ENCODE measurements at regions not wholly inside any gene's neighbourhood (a gene's known extent, or its start where the extent isn't known, plus 50 kb on each side); places are given as distances from the start of the nearest gene placed in this dataset.
A peak's percentile ranks its signal among the peaks of the same experiment; 100 is the strongest.

DNA sequence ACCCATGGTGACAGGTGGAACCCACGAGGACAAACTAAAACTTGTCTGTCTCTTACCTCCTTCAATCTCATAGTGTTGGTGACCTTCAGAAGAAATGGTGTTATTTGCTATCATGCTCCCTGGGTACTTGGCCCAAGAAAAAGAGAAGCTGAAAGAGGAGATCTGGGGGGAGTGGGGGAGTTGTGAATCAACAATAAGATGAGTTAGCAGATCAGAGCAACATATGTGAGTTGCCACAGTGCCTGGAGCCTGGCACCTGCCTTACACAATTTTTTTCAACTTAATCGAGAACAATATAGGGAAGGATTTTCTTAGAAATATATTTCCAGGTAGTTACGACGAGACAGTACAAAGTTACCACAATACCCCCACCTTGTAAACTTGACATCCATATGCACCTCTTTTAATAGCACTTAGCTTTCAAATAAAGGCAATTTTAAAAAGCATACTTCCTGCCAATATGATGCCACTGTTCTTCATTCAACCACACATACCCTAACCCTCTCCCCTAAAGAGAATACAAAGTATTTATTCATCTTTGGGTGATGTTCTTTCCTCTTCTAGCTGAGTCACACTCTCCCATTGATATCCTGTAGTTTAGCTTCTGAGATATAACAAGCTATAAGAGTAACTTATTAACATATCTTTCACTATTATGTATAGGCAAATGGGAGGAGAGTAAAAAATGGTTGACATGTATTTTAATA is 424.1 kb upstream of the OR4E1 start:
- DNase-seq (ENCODE audit: low spot score) = no peak

- no peak for DNase-seq (ENCODE audit: low spot score)
Measured at GRCh38 chr14:22097072-22097471, 423.5 kb upstream of the OR4E1 start.

GRCh38 chr14:22096514-22096895 is 422.9 kb upstream of the OR4E1 start:
- DNase-seq (ENCODE audit: low spot score) = no peak

DNA sequence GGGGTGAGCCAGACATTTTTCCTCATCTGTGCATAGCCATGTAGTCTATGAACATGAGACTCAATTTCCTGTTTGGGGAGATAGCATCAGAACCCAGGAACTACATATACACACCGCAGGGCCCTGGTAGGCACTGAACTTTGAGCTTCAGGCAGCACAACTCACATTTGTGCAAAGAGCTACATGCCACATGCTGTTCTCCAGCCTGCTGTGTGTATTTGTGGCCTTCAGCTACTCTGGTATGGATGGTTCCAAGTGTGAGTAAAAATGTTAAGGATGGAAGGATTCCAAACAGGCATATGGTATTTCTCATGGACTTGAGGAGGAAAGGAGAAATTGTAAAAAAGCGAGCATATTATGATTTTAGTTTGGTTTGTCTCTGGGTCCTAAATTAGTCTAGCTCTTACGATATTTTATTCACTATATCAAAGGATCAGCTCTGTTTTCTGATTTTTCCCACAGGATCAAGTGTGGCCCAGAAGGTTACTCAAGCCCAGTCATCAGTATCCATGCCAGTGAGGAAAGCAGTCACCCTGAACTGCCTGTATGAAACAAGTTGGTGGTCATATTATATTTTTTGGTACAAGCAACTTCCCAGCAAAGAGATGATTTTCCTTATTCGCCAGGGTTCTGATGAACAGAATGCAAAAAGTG is 422.4 kb upstream of the OR4E1 start:
- DNase-seq (ENCODE audit: low spot score) = no peak

- no peak for DNase-seq (ENCODE audit: low spot score)
Measured at GRCh38 chr14:22089940-22090339, 416.3 kb upstream of the OR4E1 start.

GRCh38 chr14:22088614-22089342 is 415.2 kb upstream of the OR4E1 start:
- DNase-seq (ENCODE audit: low spot score) = no peak

GRCh38 chr14:22086131-22086530 is 412.5 kb upstream of the OR4E1 start:
- DNase-seq (ENCODE audit: low spot score) = no peak

GRCh38 chr14:22084393-22085281 is 411.0 kb upstream of the OR4E1 start:
- DNase-seq (ENCODE audit: low spot score) = peak; percentile 3

DNA sequence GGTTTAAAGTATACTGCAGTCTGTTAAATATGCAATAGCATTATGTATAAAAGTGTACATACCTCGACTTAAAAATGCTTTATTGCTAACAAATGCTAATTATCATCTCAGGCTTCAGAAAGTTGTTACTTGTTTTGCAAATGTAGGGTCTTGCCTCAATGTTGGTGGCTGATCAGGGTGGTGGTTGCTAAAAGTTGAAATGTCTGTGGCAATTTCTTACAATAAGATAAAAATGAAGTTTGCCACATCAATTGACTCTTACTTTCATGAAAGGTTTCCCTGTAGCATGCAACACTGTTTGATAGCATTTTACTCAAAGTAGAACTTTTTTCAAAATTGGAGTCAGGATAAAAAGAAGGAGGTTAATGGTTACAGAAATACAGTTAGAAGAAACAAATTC is 407.7 kb upstream of the OR4E1 start:
- no peak for DNase-seq (ENCODE audit: low spot score)

DNA sequence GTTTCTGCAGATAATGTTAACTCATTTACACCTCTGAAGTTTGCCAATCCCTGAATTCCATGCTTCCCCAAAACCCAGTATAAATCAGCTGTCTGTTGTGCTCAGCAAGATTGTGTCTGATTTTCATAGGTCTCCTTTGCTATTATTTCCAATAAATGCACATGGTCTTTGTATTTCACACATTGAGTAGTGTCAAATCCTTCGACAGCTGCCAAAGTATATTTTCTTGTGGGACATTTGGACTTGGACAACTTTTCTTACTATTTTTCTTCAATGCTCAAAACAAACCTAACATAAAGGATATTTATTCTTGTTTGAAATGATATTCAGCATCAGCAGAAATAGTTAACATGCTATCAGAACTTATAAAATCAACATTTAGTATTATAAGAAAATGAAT is 406.1 kb upstream of the OR4E1 start:
- no peak for DNase-seq (ENCODE audit: low spot score)

DNA sequence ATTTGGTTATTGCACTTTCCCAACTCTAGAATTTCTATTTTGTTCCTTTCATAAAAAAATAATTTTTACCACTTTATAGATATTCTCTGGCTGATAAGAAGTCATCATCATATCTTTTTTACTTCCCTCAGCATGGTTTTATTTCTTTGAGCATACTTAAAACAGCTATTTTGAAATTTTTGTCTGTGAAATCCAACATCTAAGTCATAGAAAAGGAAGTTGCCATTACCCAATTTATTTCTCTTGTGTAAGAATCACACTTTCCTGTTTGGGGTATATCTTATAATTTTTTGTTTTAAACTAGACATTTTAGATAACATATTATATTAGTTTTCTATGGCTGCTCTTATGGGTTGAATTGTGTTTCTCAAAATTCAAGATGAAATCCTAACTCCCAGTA is 400.2 kb upstream of the OR4E1 start:
- no peak for DNase-seq (ENCODE audit: low spot score)

GRCh38 chr14:22071006-22071405 is 397.4 kb upstream of the OR4E1 start:
- DNase-seq (ENCODE audit: low spot score) = no peak

DNA sequence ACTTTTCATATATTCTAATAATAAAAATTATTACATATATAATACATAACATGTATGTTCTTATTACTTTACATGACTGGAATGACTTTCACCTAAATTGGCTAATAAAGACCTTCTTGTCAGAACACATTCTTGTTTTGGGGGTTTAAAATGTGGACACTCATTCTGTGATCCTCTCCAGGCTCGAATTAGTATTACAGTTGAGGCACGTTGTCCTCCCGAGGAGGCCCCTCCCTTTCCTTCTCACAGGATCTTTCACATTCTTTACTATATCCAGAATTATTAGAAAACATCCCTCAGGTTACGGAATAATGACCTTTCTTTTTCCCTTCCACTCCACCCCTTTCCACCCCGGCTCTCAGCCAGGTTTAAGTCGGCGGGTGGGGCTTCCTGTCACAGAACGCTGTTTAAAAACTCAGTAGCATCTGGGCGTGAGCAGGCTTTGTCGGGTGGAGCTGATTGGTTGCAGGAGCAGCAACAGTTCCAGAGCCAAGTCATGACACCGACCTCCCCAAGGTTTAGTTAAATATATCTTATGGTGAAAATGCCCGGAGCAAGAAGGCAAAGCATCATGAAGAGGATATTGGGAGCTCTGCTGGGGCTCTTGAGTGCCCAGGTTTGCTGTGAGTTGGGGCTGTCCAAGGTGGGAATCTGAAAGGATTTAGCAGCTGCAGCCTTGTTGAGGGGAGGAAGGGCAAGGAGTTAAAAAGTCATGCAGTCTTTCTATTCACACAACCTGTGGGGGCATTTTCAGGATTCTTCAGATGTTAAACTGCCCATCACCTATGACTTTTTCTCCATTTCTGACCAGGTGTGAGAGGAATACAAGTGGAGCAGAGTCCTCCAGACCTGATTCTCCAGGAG is 396.7 kb upstream of the OR4E1 start:
- no peak for DNase-seq (ENCODE audit: low spot score)

DNA sequence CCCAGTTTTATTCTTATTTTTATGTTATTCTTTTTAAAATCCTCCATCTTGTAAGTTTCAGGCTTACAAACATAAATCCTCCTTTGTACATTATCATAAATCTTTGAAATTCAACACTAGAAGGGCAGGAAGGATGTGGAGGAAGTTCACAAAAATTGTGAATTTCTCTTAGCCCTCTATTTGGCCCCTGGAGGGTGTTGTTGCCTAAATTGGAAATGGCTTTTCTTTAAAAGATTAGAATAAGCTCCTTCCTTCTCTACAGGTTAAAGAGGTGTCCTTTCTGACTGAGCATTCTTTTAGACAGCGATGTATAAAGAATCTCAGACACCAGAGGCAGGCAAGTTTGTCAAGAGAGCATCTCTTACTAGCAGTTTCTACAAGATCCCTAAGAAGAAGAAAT is 391.7 kb upstream of the OR4E1 start:
- DNase-seq (ENCODE audit: low spot score) = no peak

DNA sequence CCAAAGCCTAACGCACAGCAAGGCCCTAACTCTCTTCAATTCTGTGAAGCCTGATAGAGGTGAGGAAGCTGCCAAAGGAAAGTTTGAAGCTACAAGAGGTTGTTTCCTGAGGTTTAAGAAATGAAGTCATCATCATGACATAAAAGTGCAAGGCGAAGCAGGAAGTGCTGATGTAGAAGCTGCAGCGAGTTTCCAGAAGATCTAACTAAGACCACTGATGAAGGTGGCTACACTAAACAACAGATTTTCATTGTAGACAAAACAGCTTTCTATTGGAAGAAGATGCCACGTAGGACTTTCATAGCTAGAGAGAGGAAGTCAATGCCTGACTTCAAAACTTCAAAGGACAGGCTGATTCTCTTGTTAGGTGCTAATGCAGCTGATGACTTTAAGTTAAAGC is 385.6 kb upstream of the OR4E1 start:
- DNase-seq (ENCODE audit: low spot score) = no peak

DNA sequence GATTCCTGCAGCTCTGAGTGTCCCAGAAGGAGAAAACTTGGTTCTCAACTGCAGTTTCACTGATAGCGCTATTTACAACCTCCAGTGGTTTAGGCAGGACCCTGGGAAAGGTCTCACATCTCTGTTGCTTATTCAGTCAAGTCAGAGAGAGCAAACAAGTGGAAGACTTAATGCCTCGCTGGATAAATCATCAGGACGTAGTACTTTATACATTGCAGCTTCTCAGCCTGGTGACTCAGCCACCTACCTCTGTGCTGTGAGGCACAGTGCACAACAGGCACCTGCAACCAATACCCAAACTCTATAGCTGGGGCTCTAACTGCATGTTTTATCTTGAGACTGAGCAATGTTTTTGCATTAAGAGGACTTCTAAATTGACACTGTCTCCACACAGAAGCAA is 379.2 kb upstream of the OR4E1 start:
- no peak for DNase-seq (ENCODE audit: low spot score)

GRCh38 chr14:22047115-22047514 is 373.5 kb upstream of the OR4E1 start:
- DNase-seq (ENCODE audit: low spot score) = no peak

GRCh38 chr14:22046063-22046462 is 372.4 kb upstream of the OR4E1 start:
- no peak for DNase-seq (ENCODE audit: low spot score)

- no peak for DNase-seq (ENCODE audit: low spot score)
Measured at GRCh38 chr14:22044193-22044592, 370.6 kb upstream of the OR4E1 start.

DNA sequence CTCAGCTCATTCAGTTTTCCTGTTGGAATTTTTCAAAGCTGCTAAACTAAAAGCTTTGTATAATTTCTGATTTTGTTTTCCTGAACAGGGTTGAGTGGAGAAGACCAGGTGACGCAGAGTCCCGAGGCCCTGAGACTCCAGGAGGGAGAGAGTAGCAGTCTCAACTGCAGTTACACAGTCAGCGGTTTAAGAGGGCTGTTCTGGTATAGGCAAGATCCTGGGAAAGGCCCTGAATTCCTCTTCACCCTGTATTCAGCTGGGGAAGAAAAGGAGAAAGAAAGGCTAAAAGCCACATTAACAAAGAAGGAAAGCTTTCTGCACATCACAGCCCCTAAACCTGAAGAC is 367.1 kb upstream of the OR4E1 start:
- DNase-seq (ENCODE audit: low spot score) = no peak

DNA sequence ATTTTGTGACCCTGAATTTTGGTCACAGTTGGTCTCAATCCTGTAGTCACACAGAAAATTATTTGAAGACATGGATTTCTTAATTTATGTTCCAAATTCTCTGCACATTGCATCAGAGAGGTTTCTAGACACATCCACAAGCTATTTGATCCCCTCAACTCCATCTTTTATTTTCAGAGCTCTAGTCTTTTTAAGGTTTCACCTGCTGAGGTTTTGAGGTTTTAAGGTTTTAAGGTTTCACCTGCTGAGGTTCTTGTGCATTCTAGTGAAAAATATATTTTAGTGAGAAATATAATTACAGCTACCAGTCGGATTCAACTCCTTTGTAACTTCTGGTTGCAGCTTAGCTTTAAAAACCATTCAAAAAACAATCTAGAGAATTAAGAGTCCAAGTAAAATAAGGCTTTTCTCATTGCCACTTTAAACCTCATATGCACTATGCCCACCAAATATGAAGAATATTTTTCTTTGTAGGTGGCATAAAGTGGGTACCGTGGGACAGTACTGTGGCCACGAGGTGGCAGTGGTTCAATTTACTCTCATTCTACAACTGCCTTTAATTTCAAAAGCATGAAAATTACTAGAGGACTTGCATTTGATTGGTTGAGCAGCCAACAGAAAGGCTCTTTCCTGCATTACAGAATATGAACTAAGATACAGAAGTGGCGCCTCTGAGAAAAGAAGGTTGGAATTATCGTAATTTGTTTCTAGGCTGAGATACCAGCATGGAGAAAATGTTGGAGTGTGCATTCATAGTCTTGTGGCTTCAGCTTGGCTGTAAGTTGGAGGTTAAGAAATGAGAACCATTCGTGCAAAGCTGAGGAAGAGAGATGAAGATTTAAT is 366.5 kb upstream of the OR4E1 start:
- no peak for DNase-seq (ENCODE audit: low spot score)
